ENCODE measurements at regions not wholly inside any gene's neighbourhood (a gene's known extent, or its start where the extent isn't known, plus 50 kb on each side); places are given as distances from the start of the nearest gene placed in this dataset.

DNA sequence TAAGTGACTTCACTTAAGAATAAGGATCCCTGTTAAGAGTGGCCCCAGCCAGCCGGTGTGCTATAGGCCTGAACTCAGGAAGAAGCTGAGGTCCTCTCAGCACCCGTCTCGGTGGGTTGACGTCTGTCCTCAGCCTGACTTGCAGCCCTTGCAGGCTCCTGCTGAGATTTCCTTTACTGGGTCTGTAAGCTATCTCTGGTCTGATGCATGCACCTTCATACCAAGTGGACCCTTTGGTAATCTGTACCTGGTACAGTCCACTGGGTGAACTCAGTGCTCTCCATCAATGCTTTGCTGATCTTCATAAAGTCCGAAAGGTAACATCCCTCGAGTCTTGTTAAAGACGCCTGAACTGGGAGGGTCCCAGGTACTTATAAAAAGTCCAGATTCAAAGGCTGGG, 212.0 kb upstream of the PPP2R3A start:
- 89 to 94% methylated on average over 7 of the region's 7 CpGs for WGBS, 2 donors
- H3K4me1 ChIP-seq = no peaks in the 10 kb centered on the region
- H3K27ac ChIP-seq = no peak overlapping the region
- no peaks in the 10 kb centered on the region for H3K9me3 ChIP-seq
- no peak for TF ChIP-seq POLR2A (IDR thresholded peaks at IDR 0.05)
- TF ChIP-seq CTCF (IDR thresholded peaks at IDR 0.05) = no peak
- H3K4me3 ChIP-seq (replicated peaks in 1 of 3) = no peak overlapping the region
- no peak for DNase-seq
- intact Hi-C loops (cut with DNase I) = no loop called here
- no peaks in the 10 kb centered on the region for H3K27me3 ChIP-seq
- no peaks in the 10 kb centered on the region for H3K36me3 ChIP-seq

- TF ChIP-seq CTCF (IDR thresholded peaks at IDR 0.05) = no peak
- no peak for TF ChIP-seq POLR2A (IDR thresholded peaks at IDR 0.05)
- intact Hi-C loops (cut with DNase I) = no loop called here
- no peaks in the 10 kb centered on the region for H3K27me3 ChIP-seq
- H3K36me3 ChIP-seq = no peaks in the 10 kb centered on the region
- no peak overlapping the region for H3K4me3 ChIP-seq (replicated peaks in 1 of 3)
- 50 to 58% methylated on average over 2 of the region's 2 CpGs for WGBS, 2 donors
- no peaks in the 10 kb centered on the region for H3K9me3 ChIP-seq
- no peak for DNase-seq
- H3K4me1 ChIP-seq = no peaks in the 10 kb centered on the region
- H3K27ac ChIP-seq = no peak overlapping the region
These were observed 210.0 kb upstream of the PPP2R3A start for GRCh38 chr3:135755330-135756105.

- no peak for DNase-seq
- intact Hi-C loops (cut with DNase I) = no loop called here
- no peaks in the 10 kb centered on the region for H3K4me1 ChIP-seq
- no peaks in the 10 kb centered on the region for H3K9me3 ChIP-seq
- no peaks in the 10 kb centered on the region for H3K36me3 ChIP-seq
- no peaks in the 10 kb centered on the region for H3K27me3 ChIP-seq
- H3K27ac ChIP-seq = no peak overlapping the region
- no peak overlapping the region for H3K4me3 ChIP-seq (replicated peaks in 1 of 3)
- TF ChIP-seq CTCF (IDR thresholded peaks at IDR 0.05) (no peak), POLR2A (IDR thresholded peaks at IDR 0.05) (no peak)
- 63 to 75% methylated on average over 3 of the region's 3 CpGs for WGBS, 2 donors
These were observed 209.3 kb upstream of the PPP2R3A start for GRCh38 chr3:135756106-135756668.

- H3K4me1 ChIP-seq = no peaks in the 10 kb centered on the region
- no peaks in the 10 kb centered on the region for H3K36me3 ChIP-seq
- no peak for DNase-seq
- WGBS, 2 donors = 89 to 93% methylated on average over 4 of the region's 4 CpGs
- no peaks in the 10 kb centered on the region for H3K9me3 ChIP-seq
- H3K27me3 ChIP-seq = no peaks in the 10 kb centered on the region
- intact Hi-C loops (cut with DNase I) = no loop called here
- H3K4me3 ChIP-seq (replicated peaks in 1 of 3) = no peak overlapping the region
- no peak overlapping the region for H3K27ac ChIP-seq
- no peak for TF ChIP-seq POLR2A (IDR thresholded peaks at IDR 0.05)
- no peak for TF ChIP-seq CTCF (IDR thresholded peaks at IDR 0.05)
These were observed 208.1 kb upstream of the PPP2R3A start for GRCh38 chr3:135757421-135757820.

- WGBS, 2 donors = 100% methylated on average over 1 of the region's 1 CpG
- Histone ChIP-seq H3K36me3 (no peaks in the 10 kb centered on the region), H3K4me3 (replicated peaks in 1 of 3) (no peak overlapping the region), H3K27me3 (no peaks in the 10 kb centered on the region), H3K4me1 (no peaks in the 10 kb centered on the region), H3K27ac (no peak overlapping the region), H3K9me3 (no peaks in the 10 kb centered on the region)
- DNase-seq = no peak
- TF ChIP-seq POLR2A (IDR thresholded peaks at IDR 0.05) (no peak), CTCF (IDR thresholded peaks at IDR 0.05) (no peak)
- intact Hi-C loops (cut with DNase I) = no loop called here
These were observed 206.6 kb upstream of the PPP2R3A start for GRCh38 chr3:135758961-135759360.
